GM12878 (cell line): ENCODE measurements at regions not wholly inside any gene's neighbourhood (a gene's known extent, or its start where the extent isn't known, plus 50 kb on each side); places are given as distances from the start of the nearest gene placed in this dataset.

Source experiments
- ATAC-seq: fragments of 200-7000 bp; cut with Tn5 transposase; 3 replicates; pipeline ENCODE4 v1.9.1; 2020; ENCODE audit warnings: mild to moderate bottlenecking, moderate library complexity
- BruUV-seq: library from RNA; stranded (reverse); fragments of 400-500 nt; replicated peaks from 2 replicates; lab custom pipeline; 2021; lab: Mats Ljungman, UMichigan
- CTCF ChIA-PET: fragments of 300-600 bp; sonication (Branson Sonifier 250); formaldehyde crosslinking; extraction: SDS; loops from one replicate; lab custom pipeline; 2021; ENCODE audit warnings: inconsistent platforms; lab: Yijun Ruan, JAX
- POLR2A ChIA-PET: fragments of 350-600 bp; formaldehyde crosslinking; extraction: SDS; loops from one replicate; lab custom pipeline; 2021; ENCODE audit warnings: inconsistent platforms; lab: Charles Lee
- RAD21 ChIA-PET: fragments of 300-600 bp; sonication (Branson Sonifier 250); formaldehyde crosslinking; loops from one replicate; lab custom pipeline; 2023; ENCODE audit warnings: antibody characterized with exemption; ENCODE audit not compliant: unreplicated experiment; lab: Charles Lee
- SMC1A ChIA-PET: fragments of 300-600 bp; sonication (Branson Sonifier 250); formaldehyde crosslinking; loops from one replicate; lab custom pipeline; 2023; ENCODE audit not compliant: unreplicated experiment, uncharacterized antibody; lab: Charles Lee
- DNase-seq: peaks from one replicate; pipeline ENCODE4 v3.0.0-alpha.2; 2011; ENCODE audit warnings: low read depth, low spot score
- FAIRE-seq: peaks from 3 replicates; lab custom pipeline; 2011; peaks lifted over from hg19 to GRCh38; lab: Jason Lieb, UNC
- H2AFZ ChIP-seq: 2 replicates; pipeline ENCODE4 v1.6.0; 2011; ENCODE audit warnings: low read depth, low read length, control low read depth; ENCODE audit not compliant: control insufficient read depth
- H3K27ac ChIP-seq: 2 replicates; pipeline ENCODE4 v1.5.1; 2011; ENCODE audit warnings: control low read depth; ENCODE audit not compliant: control insufficient read depth, insufficient read depth
- H3K27me3 ChIP-seq, 2 experiments: replicated peaks in 1 of 2; 2 replicates each; pipeline versions ENCODE4 v1.6.0 to v1.6.1; 2011; ENCODE audit warnings: low read length in 1 of 2; ENCODE audit not compliant: control insufficient read depth in 2 of 2, insufficient read depth in 2 of 2
- H3K36me3 ChIP-seq, 2 experiments: 2 replicates each; pipeline ENCODE4 v1.5.1; 2011; ENCODE audit warnings: low read length in 1 of 2; ENCODE audit not compliant: control insufficient read depth in 2 of 2, insufficient read depth in 2 of 2
- H3K4me1 ChIP-seq: 2 replicates; pipeline ENCODE4 v1.6.1; 2011; ENCODE audit warnings: mild to moderate bottlenecking, low read length, moderate library complexity, mixed read lengths; ENCODE audit not compliant: control insufficient read depth, insufficient read depth
- H3K4me2 ChIP-seq: 2 replicates; pipeline ENCODE4 v1.6.0; 2011; ENCODE audit warnings: control low read depth; ENCODE audit not compliant: control insufficient read depth, insufficient read depth
- H3K4me3 ChIP-seq: fragments of 200-600 bp; sonication (generic); 2 replicates; pipeline ENCODE4 v1.5.1; 2016
- H3K79me2 ChIP-seq: 2 replicates; pipeline ENCODE4 v1.6.0; 2011; ENCODE audit warnings: low read length; ENCODE audit not compliant: control insufficient read depth, insufficient read depth
- H3K9ac ChIP-seq: 2 replicates; pipeline ENCODE4 v1.8.0; 2011; ENCODE audit warnings: low read length, control low read depth, mixed read lengths; ENCODE audit not compliant: control insufficient read depth, insufficient read depth
- H3K9me3 ChIP-seq: replicated peaks from 3 replicates; pipeline ENCODE4 v1.5.1; 2011; ENCODE audit warnings: mild to moderate bottlenecking, low read length; ENCODE audit not compliant: control insufficient read depth, insufficient read depth
- H4K20me1 ChIP-seq: 2 replicates; pipeline ENCODE4 v1.6.0; 2011; ENCODE audit not compliant: control insufficient read depth, insufficient read depth
- KAT2A ChIP-seq: conservative IDR thresholded peaks from 2 replicates; pipeline ENCODE4 v1.6.1; 2011; ENCODE audit warnings: low read depth, low read length; ENCODE audit not compliant: control insufficient read depth
- NFXL1 ChIP-seq: fragments of 450-650 bp; IDR thresholded peaks from 2 replicates; pipeline ENCODE4 v1.6.1; 2017; ENCODE audit warnings: antibody characterized with exemption, mild to moderate bottlenecking, borderline replicate concordance
- POLR2AphosphoS2 ChIP-seq: IDR thresholded peaks from 2 replicates; pipeline ENCODE4 v1.6.1; 2011; ENCODE audit warnings: low read depth, mild to moderate bottlenecking, low read length, improper control_type of control experiment, moderate library complexity
- RAD51 ChIP-seq: fragments of 450-650 bp; IDR thresholded peaks from 2 replicates; pipeline ENCODE4 v1.6.1; 2016; ENCODE audit warnings: moderate library complexity, mild to moderate bottlenecking, inconsistent platforms
- RB1 ChIP-seq: fragments of 450-650 bp; formaldehyde crosslinking; IDR thresholded peaks from 2 replicates; pipeline ENCODE4 v1.6.1; 2017; ENCODE audit warnings: mild to moderate bottlenecking, borderline replicate concordance
- RELB ChIP-seq: fragments of 450-650 bp; IDR thresholded peaks from 2 replicates; pipeline ENCODE4 v1.6.1; 2017; ENCODE audit warnings: low read depth, mild to moderate bottlenecking, moderate library complexity
- SREBF1 ChIP-seq: IDR thresholded peaks from 2 replicates; pipeline ENCODE4 v1.6.1; 2012; ENCODE audit warnings: mild to moderate bottlenecking, low read length
- USF1 ChIP-seq: IDR thresholded peaks from 2 replicates; pipeline ENCODE4 v1.6.1; 2011; ENCODE audit warnings: borderline replicate concordance, low read depth, mild to moderate bottlenecking, moderate library complexity, mixed read lengths, low read length; ENCODE audit not compliant: insufficient read depth; ENCODE audit errors: extremely low read length
- ZNF622 ChIP-seq: fragments of 450-650 bp; IDR thresholded peaks from 2 replicates; pipeline ENCODE4 v1.6.1; 2017; ENCODE audit warnings: mild to moderate bottlenecking, inconsistent platforms
- WGBS: methylation state at CpG from one replicate; pipeline ENCODE4 v1.1.6; 2016; ENCODE audit warnings: low lambda C conversion rate; ENCODE audit not compliant: insufficient replicate concordance, insufficient coverage; ENCODE audit errors: missing lambda C conversion rate; 5-methylcytosine and 5-hydroxymethylcytosine counted together
- in situ Hi-C: fragments of 300-500 bp; cut with MboI; formaldehyde crosslinking; loops from 9 replicates; pipeline ENCODE4 v1.14.3; 2018; ENCODE audit warnings: mixed read lengths
- intact Hi-C: fragments of 100-400 bp; cut with micrococcal nuclease; formaldehyde crosslinking; loops from one replicate; pipeline ENCODE4 v1.14.2; 2022; ENCODE audit not compliant: unreplicated experiment
- TF ChIP-seq, protein P1 (sequence below), 3 experiments: IDR thresholded peaks in 2 of 3; conservative IDR thresholded peaks in 1 of 3; 2 replicates each; pipeline ENCODE4 v1.5.1; 2011; ENCODE audit warnings: low read depth in 3 of 3, low read length in 3 of 3, mild to moderate bottlenecking in 3 of 3, control low read depth in 2 of 3, moderate library complexity in 2 of 3, inconsistent platforms in 1 of 3, mixed read lengths in 1 of 3; ENCODE audit not compliant: control insufficient read depth in 2 of 3, insufficient read depth in 1 of 3; ENCODE audit errors: extremely low read depth in 1 of 3
- TF ChIP-seq, protein P2 (sequence below): fragments of 450-650 bp; IDR thresholded peaks from 2 replicates; pipeline ENCODE4 v1.6.1; 2017; ENCODE audit warnings: borderline replicate concordance

- no peak overlapping the region for H3K9ac ChIP-seq
- no peak overlapping the region for H2AFZ ChIP-seq
- ChIA-PET RAD21 (no interaction called here), POLR2A (no interaction called here), SMC1A (no interaction called here), CTCF (interaction anchor here (1.5 kb wide), 1 partner anchor 9 kb away, joined by 3 read pairs; no protein-coding TSS in a partner anchor)
- no peak overlapping the region for H3K4me2 ChIP-seq
- no peaks in the 10 kb centered on the region for H4K20me1 ChIP-seq
- in situ Hi-C loops (no loop called here), intact Hi-C loops (no loop called here)
- no peaks in the 10 kb centered on the region for H3K79me2 ChIP-seq
- no peaks in the 10 kb centered on the region for H3K27me3 ChIP-seq
- H3K36me3 ChIP-seq = no peaks in the 10 kb centered on the region
- BruUV-seq = no TSS peak
- 34% methylated on average over 10 of the region's 10 CpGs for WGBS
- no peak overlapping the region for H3K4me3 ChIP-seq
- TF ChIP-seq RAD51 = no peak
- TF ChIP-seq, protein P1, sequence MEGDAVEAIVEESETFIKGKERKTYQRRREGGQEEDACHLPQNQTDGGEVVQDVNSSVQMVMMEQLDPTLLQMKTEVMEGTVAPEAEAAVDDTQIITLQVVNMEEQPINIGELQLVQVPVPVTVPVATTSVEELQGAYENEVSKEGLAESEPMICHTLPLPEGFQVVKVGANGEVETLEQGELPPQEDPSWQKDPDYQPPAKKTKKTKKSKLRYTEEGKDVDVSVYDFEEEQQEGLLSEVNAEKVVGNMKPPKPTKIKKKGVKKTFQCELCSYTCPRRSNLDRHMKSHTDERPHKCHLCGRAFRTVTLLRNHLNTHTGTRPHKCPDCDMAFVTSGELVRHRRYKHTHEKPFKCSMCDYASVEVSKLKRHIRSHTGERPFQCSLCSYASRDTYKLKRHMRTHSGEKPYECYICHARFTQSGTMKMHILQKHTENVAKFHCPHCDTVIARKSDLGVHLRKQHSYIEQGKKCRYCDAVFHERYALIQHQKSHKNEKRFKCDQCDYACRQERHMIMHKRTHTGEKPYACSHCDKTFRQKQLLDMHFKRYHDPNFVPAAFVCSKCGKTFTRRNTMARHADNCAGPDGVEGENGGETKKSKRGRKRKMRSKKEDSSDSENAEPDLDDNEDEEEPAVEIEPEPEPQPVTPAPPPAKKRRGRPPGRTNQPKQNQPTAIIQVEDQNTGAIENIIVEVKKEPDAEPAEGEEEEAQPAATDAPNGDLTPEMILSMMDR (IDR thresholded peaks at IDR 0.05 in 2 of 3, conservative IDR thresholded peaks at IDR 0.05 in 1 of 3; ENCODE audit: control insufficient read depth in 2 of 3, extremely low read depth in 1 of 3, insufficient read depth in 1 of 3, low read depth in 3 of 3, low read length in 3 of 3) = no peak
- no peak for TF ChIP-seq SREBF1
- TF ChIP-seq, protein P2, sequence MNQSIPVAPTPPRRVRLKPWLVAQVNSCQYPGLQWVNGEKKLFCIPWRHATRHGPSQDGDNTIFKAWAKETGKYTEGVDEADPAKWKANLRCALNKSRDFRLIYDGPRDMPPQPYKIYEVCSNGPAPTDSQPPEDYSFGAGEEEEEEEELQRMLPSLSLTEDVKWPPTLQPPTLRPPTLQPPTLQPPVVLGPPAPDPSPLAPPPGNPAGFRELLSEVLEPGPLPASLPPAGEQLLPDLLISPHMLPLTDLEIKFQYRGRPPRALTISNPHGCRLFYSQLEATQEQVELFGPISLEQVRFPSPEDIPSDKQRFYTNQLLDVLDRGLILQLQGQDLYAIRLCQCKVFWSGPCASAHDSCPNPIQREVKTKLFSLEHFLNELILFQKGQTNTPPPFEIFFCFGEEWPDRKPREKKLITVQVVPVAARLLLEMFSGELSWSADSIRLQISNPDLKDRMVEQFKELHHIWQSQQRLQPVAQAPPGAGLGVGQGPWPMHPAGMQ = no peak
- no peak for TF ChIP-seq USF1
- TF ChIP-seq RB1 = no peak
- no peak for TF ChIP-seq RELB
- TF ChIP-seq KAT2A = no peak
- no peak for TF ChIP-seq NFXL1
- TF ChIP-seq ZNF622 = no peak
- no peak for TF ChIP-seq POLR2AphosphoS2
- no peak overlapping the region for H3K27ac ChIP-seq
- no peaks in the 10 kb centered on the region for H3K4me1 ChIP-seq
- ATAC-seq (no peak), DNase-seq (no peak), FAIRE-seq (no peak)
- no peaks in the 10 kb centered on the region for H3K9me3 ChIP-seq
These were observed 350.9 kb downstream of the NUP35 start for GRCh38 chr2:183474912-183475695.
